PC-3 (cell line): ENCODE measurements at regions not wholly inside any gene's neighbourhood (a gene's known extent, or its start where the extent isn't known, plus 50 kb on each side); places are given as distances from the start of the nearest gene placed in this dataset.

ENCODE experiments used
- ATAC-seq: fragments of 200-7000 bp; cut with Tn5 transposase; 2 replicates; pipeline ENCODE4 v1.9.1; 2020; ENCODE audit warnings: mild to moderate bottlenecking, moderate library complexity
- BruUV-seq: library from RNA; stranded (reverse); fragments of 400-500 nt; replicated peaks from 2 replicates; lab custom pipeline; 2021; lab: Mats Ljungman, UMichigan
- CTCF ChIA-PET: fragments of 300-600 bp; sonication (Branson Sonifier 250); formaldehyde crosslinking; loops from one replicate; lab custom pipeline; 2022; ENCODE audit warnings: antibody characterized with exemption; lab: Charles Lee
- POLR2A ChIA-PET: fragments of 300-600 bp; sonication (Branson Sonifier 250); formaldehyde crosslinking; loops from one replicate; lab custom pipeline; 2022; ENCODE audit warnings: antibody characterized with exemption; ENCODE audit not compliant: unreplicated experiment; lab: Charles Lee
- DNase-seq: peaks from one replicate; pipeline ENCODE4 v3.0.0-alpha.2; 2015
- H2AFZ ChIP-seq: fragments of 300-600 bp; sonication (generic); 2 replicates; pipeline ENCODE4 v1.6.0; 2016; ENCODE audit warnings: antibody characterized with exemption, low read length
- H3F3A ChIP-seq: fragments of 300-600 bp; sonication (generic); one replicate; pipeline ENCODE4 v1.6.0; 2017; ENCODE audit warnings: antibody characterized with exemption, low read length, control low read depth, mild to moderate bottlenecking; ENCODE audit not compliant: unreplicated experiment
- H3K27ac ChIP-seq: fragments of 300-600 bp; sonication (generic); 2 replicates; pipeline ENCODE4 v1.5.1; 2016; ENCODE audit warnings: mild to moderate bottlenecking, low read length
- H3K27me3 ChIP-seq: fragments of 300-600 bp; sonication (generic); 2 replicates; pipeline ENCODE4 v1.6.1; 2016; ENCODE audit warnings: low read length, mixed read lengths
- H3K36me3 ChIP-seq: fragments of 300-600 bp; sonication (generic); 2 replicates; pipeline ENCODE4 v1.6.1; 2016; ENCODE audit warnings: low read depth, mixed run types, low read length, mixed read lengths
- H3K4me1 ChIP-seq: fragments of 300-600 bp; sonication (generic); 2 replicates; pipeline ENCODE4 v1.5.1; 2016; ENCODE audit warnings: low read length; ENCODE audit not compliant: insufficient read depth
- H3K4me2 ChIP-seq: fragments of 300-600 bp; sonication (generic); 2 replicates; pipeline ENCODE4 v1.6.0; 2016; ENCODE audit warnings: low read length
- H3K4me3 ChIP-seq: fragments of 300-600 bp; sonication (generic); 2 replicates; pipeline ENCODE4 v1.5.1; 2016; ENCODE audit warnings: mild to moderate bottlenecking, low read length, mixed read lengths
- H3K79me2 ChIP-seq: fragments of 300-600 bp; sonication (generic); 2 replicates; pipeline ENCODE4 v1.6.1; 2017; ENCODE audit warnings: low read length, mixed read lengths
- H3K9ac ChIP-seq: fragments of 300-600 bp; sonication (generic); 2 replicates; pipeline ENCODE4 v1.6.0; 2016; ENCODE audit warnings: mild to moderate bottlenecking, low read length
- H3K9me2 ChIP-seq: fragments of 300-600 bp; sonication (generic); replicated peaks from 2 replicates; pipeline ENCODE4 v1.6.1; 2016; ENCODE audit warnings: mixed run types, low read length, mixed read lengths
- H3K9me3 ChIP-seq: fragments of 300-600 bp; sonication (generic); 2 replicates; pipeline ENCODE4 v1.6.1; 2016; ENCODE audit warnings: low read length, mixed read lengths
- H4K20me1 ChIP-seq: fragments of 300-600 bp; sonication (generic); 2 replicates; pipeline ENCODE4 v1.6.1; 2016; ENCODE audit warnings: low read length, mixed read lengths
- EZH2 ChIP-seq: fragments of 300-600 bp; sonication (generic); IDR thresholded peaks from one replicate; pipeline ENCODE4 v1.6.1; 2017; ENCODE audit warnings: antibody characterized with exemption, mild to moderate bottlenecking, low read length; ENCODE audit not compliant: unreplicated experiment
- EZH2phosphoT487 ChIP-seq: fragments of 300-600 bp; sonication (generic); IDR thresholded peaks from 2 replicates; pipeline ENCODE4 v1.6.1; 2018; ENCODE audit warnings: mild to moderate bottlenecking, antibody characterized with exemption, low read length, borderline replicate concordance
- intact Hi-C: fragments of 100-400 bp; cut with micrococcal nuclease; formaldehyde crosslinking; loops from 2 replicates; pipeline ENCODE4 v1.9.0; 2023
- TF ChIP-seq, protein P1 (sequence below): fragments of 300-600 bp; sonication (generic); conservative IDR thresholded peaks from 2 replicates; pipeline ENCODE4 v1.5.1; 2017; ENCODE audit warnings: antibody characterized with exemption, low read depth, mild to moderate bottlenecking, low read length

DNA sequence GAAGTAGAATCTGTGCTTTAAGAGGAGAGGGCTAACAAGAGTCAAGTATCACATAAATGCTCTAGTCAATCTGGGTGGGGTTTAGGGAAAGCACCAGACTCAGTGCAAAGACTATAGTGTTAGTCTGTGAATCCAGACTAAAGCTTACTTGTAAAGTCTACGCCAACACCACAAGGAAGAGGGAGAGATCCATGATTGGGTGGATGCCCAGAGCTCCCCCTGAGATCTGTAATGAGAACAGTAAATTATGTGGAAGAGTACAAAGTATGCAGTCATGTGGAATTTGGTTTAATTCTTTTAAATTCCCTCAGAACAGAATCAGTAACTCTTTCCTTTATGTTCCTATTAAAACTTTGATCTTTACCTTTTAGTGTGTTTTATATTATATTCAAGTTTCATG lies 354.7 kb upstream of the SPANXN4 start:
- Histone ChIP-seq H3K9ac (no peak overlapping the region), H3K79me2 (no peaks in the 10 kb centered on the region), H3K36me3 (no peaks in the 10 kb centered on the region), H3K27ac (no peak overlapping the region), H3F3A (no peaks in the 10 kb centered on the region), H3K4me3 (no peak overlapping the region), H3K9me2 (no peaks in the 10 kb centered on the region), H4K20me1 (no peaks in the 10 kb centered on the region), H3K9me3 (no peaks in the 10 kb centered on the region), H3K27me3 (no peaks in the 10 kb centered on the region), H3K4me1 (no peaks in the 10 kb centered on the region; the same call in 1 of the 2 replicates), H3K4me2 (no peak overlapping the region), H2AFZ (no peak overlapping the region)
- no peak for ATAC-seq
- intact Hi-C loops, result no loop called here
- no peak for DNase-seq
- CTCF ChIA-PET, result no interaction called here
- BruUV-seq, result no TSS peak
- POLR2A ChIA-PET, result no interaction called here
- no peak for TF ChIP-seq EZH2
- TF ChIP-seq, protein P1, sequence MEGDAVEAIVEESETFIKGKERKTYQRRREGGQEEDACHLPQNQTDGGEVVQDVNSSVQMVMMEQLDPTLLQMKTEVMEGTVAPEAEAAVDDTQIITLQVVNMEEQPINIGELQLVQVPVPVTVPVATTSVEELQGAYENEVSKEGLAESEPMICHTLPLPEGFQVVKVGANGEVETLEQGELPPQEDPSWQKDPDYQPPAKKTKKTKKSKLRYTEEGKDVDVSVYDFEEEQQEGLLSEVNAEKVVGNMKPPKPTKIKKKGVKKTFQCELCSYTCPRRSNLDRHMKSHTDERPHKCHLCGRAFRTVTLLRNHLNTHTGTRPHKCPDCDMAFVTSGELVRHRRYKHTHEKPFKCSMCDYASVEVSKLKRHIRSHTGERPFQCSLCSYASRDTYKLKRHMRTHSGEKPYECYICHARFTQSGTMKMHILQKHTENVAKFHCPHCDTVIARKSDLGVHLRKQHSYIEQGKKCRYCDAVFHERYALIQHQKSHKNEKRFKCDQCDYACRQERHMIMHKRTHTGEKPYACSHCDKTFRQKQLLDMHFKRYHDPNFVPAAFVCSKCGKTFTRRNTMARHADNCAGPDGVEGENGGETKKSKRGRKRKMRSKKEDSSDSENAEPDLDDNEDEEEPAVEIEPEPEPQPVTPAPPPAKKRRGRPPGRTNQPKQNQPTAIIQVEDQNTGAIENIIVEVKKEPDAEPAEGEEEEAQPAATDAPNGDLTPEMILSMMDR, result no peak
- no peak for TF ChIP-seq EZH2phosphoT487

DNA sequence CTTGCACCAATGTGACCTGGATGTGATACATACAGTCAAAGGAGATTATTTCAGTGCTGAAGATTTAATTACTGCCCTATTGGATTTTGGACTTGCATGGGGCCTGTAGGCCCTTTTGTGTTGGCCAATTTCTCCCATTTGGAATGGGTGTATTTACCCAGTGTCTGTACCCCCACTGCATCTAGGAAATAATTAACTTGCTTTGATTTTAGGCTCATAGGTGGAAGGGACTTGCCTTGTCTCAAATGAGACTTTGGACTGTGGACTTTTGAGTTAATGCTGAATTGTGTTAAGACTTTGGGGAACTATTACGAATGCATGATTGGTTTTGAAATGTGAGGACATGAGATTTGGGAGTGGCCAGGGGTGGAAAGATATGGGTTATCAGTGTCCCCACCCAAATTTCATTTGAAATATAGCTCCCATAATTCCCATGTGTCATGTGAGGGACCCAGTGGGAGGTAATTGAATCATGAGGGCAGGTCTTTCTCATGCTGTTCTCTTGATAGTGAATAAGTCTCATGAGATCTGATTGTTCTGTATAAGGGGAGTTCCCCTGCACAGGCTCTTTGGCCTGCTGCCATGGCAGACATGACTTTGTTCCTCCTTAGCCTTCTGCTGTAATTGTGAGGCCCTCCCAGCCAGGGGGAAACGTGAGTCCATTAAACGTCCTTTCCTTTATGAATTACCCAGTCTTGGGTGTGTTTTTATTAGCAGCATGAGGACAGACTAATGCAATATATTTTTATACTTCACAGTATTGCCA lies 362.2 kb upstream of the SPANXN4 start:
- intact Hi-C loops, result no loop called here
- no peak overlapping the region for H3K4me3 ChIP-seq
- no peak overlapping the region for H3K4me2 ChIP-seq
- H3K27me3 ChIP-seq, result no peaks in the 10 kb centered on the region
- BruUV-seq, result no TSS peak
- TF ChIP-seq, protein P1, result no peak
- TF ChIP-seq EZH2phosphoT487 (no peak), EZH2 (no peak)
- ATAC-seq (no peak), DNase-seq (no peak)
- ChIA-PET CTCF (no interaction called here), POLR2A (no interaction called here)
- no peaks in the 10 kb centered on the region for H3K9me3 ChIP-seq
- H3F3A ChIP-seq, result no peaks in the 10 kb centered on the region
- no peak overlapping the region for H3K9ac ChIP-seq
- no peaks in the 10 kb centered on the region for H3K4me1 ChIP-seq
- no peaks in the 10 kb centered on the region for H3K36me3 ChIP-seq
- H3K27ac ChIP-seq, result no peak overlapping the region
- no peak overlapping the region for H2AFZ ChIP-seq
- H3K79me2 ChIP-seq, result no peaks in the 10 kb centered on the region
- H3K9me2 ChIP-seq, result no peaks in the 10 kb centered on the region
- H4K20me1 ChIP-seq, result no peaks in the 10 kb centered on the region

DNA sequence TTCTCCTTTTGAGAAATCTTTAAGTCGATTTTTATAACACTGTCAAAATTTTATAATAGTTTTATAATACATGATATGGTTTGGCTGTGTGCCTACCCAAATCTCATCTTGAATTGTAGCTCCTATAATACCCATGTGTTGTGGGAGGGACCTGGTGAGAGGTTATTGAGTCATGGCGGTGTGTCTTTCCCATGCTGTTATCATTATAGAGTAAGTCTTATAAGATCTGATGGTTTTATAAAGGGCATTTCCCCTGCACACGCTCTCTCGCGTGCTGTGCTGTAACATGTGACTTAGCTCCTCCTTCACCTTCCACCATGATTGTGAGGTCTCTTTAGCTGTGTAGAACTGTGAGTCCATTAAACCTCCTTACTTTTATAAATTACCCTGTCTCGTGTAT lies 364.0 kb upstream of the SPANXN4 start:
- no peak for TF ChIP-seq EZH2
- no peak for TF ChIP-seq EZH2phosphoT487
- TF ChIP-seq, protein P1, result no peak
- Histone ChIP-seq H3K9me2 (no peaks in the 10 kb centered on the region), H3K4me2 (no peak overlapping the region), H3K36me3 (no peaks in the 10 kb centered on the region), H3F3A (no peaks in the 10 kb centered on the region), H4K20me1 (no peaks in the 10 kb centered on the region), H2AFZ (no peak overlapping the region), H3K27me3 (no peaks in the 10 kb centered on the region), H3K9ac (no peak overlapping the region), H3K9me3 (no peaks in the 10 kb centered on the region), H3K4me1 (no peaks in the 10 kb centered on the region), H3K79me2 (no peaks in the 10 kb centered on the region), H3K27ac (no peak overlapping the region), H3K4me3 (no peak overlapping the region)
- intact Hi-C loops, result no loop called here
- no peak for DNase-seq
- POLR2A ChIA-PET, result no interaction called here
- ATAC-seq, result no peak
- no TSS peak for BruUV-seq
- CTCF ChIA-PET, result no interaction called here
